Neural cell (in vitro differentiated cells): ENCODE measurements at regions not wholly inside any gene's neighbourhood (a gene's known extent, or its start where the extent isn't known, plus 50 kb on each side); places are given as distances from the start of the nearest gene placed in this dataset.

ENCODE experiments used
- EP300 ChIP-seq: fragments of 450-650 bp; conservative IDR thresholded peaks from 2 replicates; pipeline ENCODE4 v1.6.1; 2014; ENCODE audit warnings: antibody characterized with exemption, mild to moderate bottlenecking, moderate library complexity; ENCODE audit not compliant: poor library complexity, severe bottlenecking
- EZH2 ChIP-seq: fragments of 200-600, 300-800 bp; shearing (Covaris generic), sonication (generic); IDR thresholded peaks from 2 replicates; pipeline ENCODE4 v1.6.1; 2014; ENCODE audit warnings: antibody characterized with exemption, low read length, borderline replicate concordance, mild to moderate bottlenecking; ENCODE audit not compliant: insufficient read depth, poor library complexity, severe bottlenecking

- TF ChIP-seq EZH2 (no peak), EP300 (no peak)
Measured at GRCh38 chr3:127063916-127064315, 81.0 kb downstream of the PLXNA1 start.
